ENCODE measurements at regions not wholly inside any gene's neighbourhood (a gene's known extent, or its start where the extent isn't known, plus 50 kb on each side); places are given as distances from the start of the nearest gene placed in this dataset.

DNA sequence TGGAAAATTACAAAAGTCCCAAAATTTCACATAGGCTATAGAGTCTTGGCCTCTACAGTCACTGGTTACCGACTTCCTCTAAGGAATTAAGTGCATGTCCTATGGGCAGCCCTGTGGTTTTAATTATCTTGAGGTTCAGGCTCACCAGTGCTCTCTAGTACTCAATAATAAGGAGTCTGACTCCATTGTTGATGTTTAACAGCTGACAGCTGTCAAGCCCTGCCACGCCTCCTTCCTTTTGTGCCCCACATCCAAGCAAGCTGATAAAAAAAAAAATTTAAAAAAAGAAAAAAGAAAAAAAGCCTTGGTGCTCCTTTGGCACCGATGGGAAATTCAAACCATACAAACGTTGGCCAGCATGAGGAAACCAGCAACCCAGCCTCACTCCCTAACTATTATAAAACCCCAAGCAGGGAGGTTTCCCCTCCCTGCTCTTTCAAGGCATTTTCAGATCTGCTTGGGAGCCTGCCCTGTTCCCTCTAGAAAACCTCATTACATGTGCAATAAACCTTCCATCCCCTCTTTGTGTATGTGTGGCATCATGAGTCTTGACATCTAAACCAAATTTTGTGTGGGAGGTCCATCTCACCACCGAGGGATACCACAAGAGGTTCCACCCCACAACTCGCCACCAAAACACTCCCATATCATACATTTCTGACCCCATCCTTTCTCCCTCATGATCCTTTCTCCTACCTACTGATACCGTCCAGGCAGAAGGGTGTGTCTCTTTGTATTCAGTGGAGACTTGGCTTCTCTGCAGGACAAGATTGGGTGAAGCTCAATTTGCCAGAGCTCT lies 70.9 kb upstream of the CCDC71L start:
- CTCF ChIA-PET (ENCODE audit: unreplicated experiment) = interaction anchor here (0.7 kb wide), 1 partner anchor 11 kb away, joined by 5 read pairs; no protein-coding TSS in a partner anchor
- H3K9me3 ChIP-seq (ENCODE audit: low read length) = no peaks in the 10 kb centered on the region
- H4K20me1 ChIP-seq (ENCODE audit: insufficient read depth, low read length) = no peaks in the 10 kb centered on the region
- H3K79me2 ChIP-seq (ENCODE audit: insufficient read depth, low read depth, low read length) = no peaks in the 10 kb centered on the region
- peaks cover 15% of the 10 kb centered on the region for H3K4me1 ChIP-seq (ENCODE audit: insufficient read depth, low read length, poor library complexity, severe bottlenecking)
- no peak overlapping the region for H3K27ac ChIP-seq (ENCODE audit: low read depth, low read length, poor library complexity, severe bottlenecking)
- no peaks in the 10 kb centered on the region for H3K9me2 ChIP-seq (ENCODE audit: insufficient read depth, low read length)
- peak overlapping the region; percentile 55 for H3K4me2 ChIP-seq (ENCODE audit: low read length)
- intact Hi-C loops (cut with micrococcal nuclease; ENCODE audit: unreplicated experiment) = no loop called here
- no peaks in the 10 kb centered on the region for H3K36me3 ChIP-seq (ENCODE audit: insufficient read depth, low read length)
- no TSS peak for BruUV-seq (replicated peaks)
- H3K4me3 ChIP-seq (ENCODE audit: low read depth, low read length, poor library complexity, severe bottlenecking) = no peak overlapping the region
- no peak for TF ChIP-seq EZH2phosphoT487 (IDR thresholded peaks at IDR 0.05; ENCODE audit: borderline replicate concordance, low read depth, low read length)
- TF ChIP-seq, protein P1, sequence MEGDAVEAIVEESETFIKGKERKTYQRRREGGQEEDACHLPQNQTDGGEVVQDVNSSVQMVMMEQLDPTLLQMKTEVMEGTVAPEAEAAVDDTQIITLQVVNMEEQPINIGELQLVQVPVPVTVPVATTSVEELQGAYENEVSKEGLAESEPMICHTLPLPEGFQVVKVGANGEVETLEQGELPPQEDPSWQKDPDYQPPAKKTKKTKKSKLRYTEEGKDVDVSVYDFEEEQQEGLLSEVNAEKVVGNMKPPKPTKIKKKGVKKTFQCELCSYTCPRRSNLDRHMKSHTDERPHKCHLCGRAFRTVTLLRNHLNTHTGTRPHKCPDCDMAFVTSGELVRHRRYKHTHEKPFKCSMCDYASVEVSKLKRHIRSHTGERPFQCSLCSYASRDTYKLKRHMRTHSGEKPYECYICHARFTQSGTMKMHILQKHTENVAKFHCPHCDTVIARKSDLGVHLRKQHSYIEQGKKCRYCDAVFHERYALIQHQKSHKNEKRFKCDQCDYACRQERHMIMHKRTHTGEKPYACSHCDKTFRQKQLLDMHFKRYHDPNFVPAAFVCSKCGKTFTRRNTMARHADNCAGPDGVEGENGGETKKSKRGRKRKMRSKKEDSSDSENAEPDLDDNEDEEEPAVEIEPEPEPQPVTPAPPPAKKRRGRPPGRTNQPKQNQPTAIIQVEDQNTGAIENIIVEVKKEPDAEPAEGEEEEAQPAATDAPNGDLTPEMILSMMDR (conservative IDR thresholded peaks at IDR 0.05; ENCODE audit: low read length) = no peak
- no peak for DNase-seq (ENCODE audit: low spot score)
- POLR2A ChIA-PET = interaction anchor here (0.7 to 1.5 kb wide), 7 partner anchors 11 to 1869 kb away, joined by 3 to 12 read pairs (median 4); no protein-coding TSS in a partner anchor
- no peak overlapping the region for H2AFZ ChIP-seq (ENCODE audit: low read length)

GRCh38 chr7:106735637-106736036 lies 74.7 kb upstream of the CCDC71L start:
- H3K36me3 ChIP-seq (ENCODE audit: insufficient read depth, low read length) = no peaks in the 10 kb centered on the region
- H3K4me2 ChIP-seq (ENCODE audit: low read length) = no peak overlapping the region
- H3K79me2 ChIP-seq (ENCODE audit: insufficient read depth, low read depth, low read length) = no peaks in the 10 kb centered on the region
- no peak overlapping the region for H2AFZ ChIP-seq (ENCODE audit: low read length)
- no peak for TF ChIP-seq EZH2phosphoT487 (IDR thresholded peaks at IDR 0.05; ENCODE audit: borderline replicate concordance, low read depth, low read length)
- TF ChIP-seq, protein P1 (conservative IDR thresholded peaks at IDR 0.05; ENCODE audit: low read length) = no peak
- no peak for DNase-seq (ENCODE audit: low spot score)
- H3K4me1 ChIP-seq (ENCODE audit: insufficient read depth, low read length, poor library complexity, severe bottlenecking) = peaks cover 15% of the 10 kb centered on the region
- no peaks in the 10 kb centered on the region for H4K20me1 ChIP-seq (ENCODE audit: insufficient read depth, low read length)
- H3K4me3 ChIP-seq (ENCODE audit: low read depth, low read length, poor library complexity, severe bottlenecking) = no peak overlapping the region
- H3K9me2 ChIP-seq (ENCODE audit: insufficient read depth, low read length) = no peaks in the 10 kb centered on the region
- intact Hi-C loops (cut with micrococcal nuclease; ENCODE audit: unreplicated experiment) = loop anchor here (1.0 kb wide), 3 partner anchors 75 to 559 kb away; no protein-coding TSS in a partner anchor
- no TSS peak for BruUV-seq (replicated peaks)
- ChIA-PET CTCF (ENCODE audit: unreplicated experiment) (interaction anchor here (0.8 to 1.2 kb wide), 2 partner anchors 75 to 193 kb away, joined by 3 to 6 read pairs; partner anchors contain the start of gene CCDC71L), POLR2A (interaction anchor here (0.7 to 1.0 kb wide), 5 partner anchors 9 to 83 kb away, joined by 3 read pairs; no protein-coding TSS in a partner anchor)
- H3K9me3 ChIP-seq (ENCODE audit: low read length) = no peaks in the 10 kb centered on the region
- no peak overlapping the region for H3K27ac ChIP-seq (ENCODE audit: low read depth, low read length, poor library complexity, severe bottlenecking)
